ENCODE measurements at regions not wholly inside any gene's neighbourhood (a gene's known extent, or its start where the extent isn't known, plus 50 kb on each side); places are given as distances from the start of the nearest gene placed in this dataset.

DNA sequence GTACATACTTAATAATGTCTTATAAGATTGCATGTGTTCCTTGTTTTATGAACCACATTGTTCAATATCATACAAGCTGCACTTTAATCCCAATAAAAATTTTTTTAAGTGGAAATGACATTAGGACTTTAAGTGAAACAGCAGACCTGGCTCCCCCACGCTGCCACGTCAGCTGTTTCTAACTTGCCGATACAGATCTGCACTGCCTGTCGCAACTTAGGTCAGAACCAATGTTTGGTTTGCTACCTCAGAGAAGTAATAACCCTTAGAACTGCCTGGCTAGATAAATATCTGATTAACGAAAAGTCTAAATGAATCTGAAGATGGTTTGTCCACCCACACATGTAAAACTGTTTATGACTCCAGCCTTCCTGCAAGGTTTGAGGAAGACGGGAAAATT is 327.5 kb upstream of the DACH1 start:
- DNase-seq: no peak
- POLR2A ChIA-PET (ENCODE audit: partially characterized antibody): no interaction called here
- Mint-ChIP-seq H3K27ac (no peak overlapping the region), H3K4me1 (no peaks in the 10 kb centered on the region), H3K4me3 (no peak overlapping the region), H3K27me3 (no peaks in the 10 kb centered on the region), H3K9me3 (peaks cover 0 to 3% (median 0%) of the 10 kb centered on the region in 8 donors), H3K36me3 (no peaks in the 10 kb centered on the region)
- CTCF ChIA-PET (ENCODE audit: partially characterized antibody): interaction anchor here (1.1 kb wide), 1 partner anchor 11 kb away, joined by 3 read pairs; no protein-coding TSS in a partner anchor
- no peaks in the 10 kb centered on the region for H3K36me3 ChIP-seq (ENCODE audit: insufficient read depth, low read length)
- no peaks in the 10 kb centered on the region for H3K27me3 ChIP-seq (ENCODE audit: insufficient read depth, low read length)
- H3K4me3 ChIP-seq (ENCODE audit: low read length in 2 of 2): no peak overlapping the region
- no peaks in the 10 kb centered on the region for H3K4me1 ChIP-seq (ENCODE audit: insufficient read depth, low read length)
- no peak overlapping the region for H3K27ac ChIP-seq (ENCODE audit: low read depth, low read length)
- H3K9me3 ChIP-seq (ENCODE audit: control insufficient read depth in 1 of 2, low read length in 2 of 2): no peaks in the 10 kb centered on the region
- intact Hi-C loops (cut with micrococcal nuclease): no loop called here

DNA sequence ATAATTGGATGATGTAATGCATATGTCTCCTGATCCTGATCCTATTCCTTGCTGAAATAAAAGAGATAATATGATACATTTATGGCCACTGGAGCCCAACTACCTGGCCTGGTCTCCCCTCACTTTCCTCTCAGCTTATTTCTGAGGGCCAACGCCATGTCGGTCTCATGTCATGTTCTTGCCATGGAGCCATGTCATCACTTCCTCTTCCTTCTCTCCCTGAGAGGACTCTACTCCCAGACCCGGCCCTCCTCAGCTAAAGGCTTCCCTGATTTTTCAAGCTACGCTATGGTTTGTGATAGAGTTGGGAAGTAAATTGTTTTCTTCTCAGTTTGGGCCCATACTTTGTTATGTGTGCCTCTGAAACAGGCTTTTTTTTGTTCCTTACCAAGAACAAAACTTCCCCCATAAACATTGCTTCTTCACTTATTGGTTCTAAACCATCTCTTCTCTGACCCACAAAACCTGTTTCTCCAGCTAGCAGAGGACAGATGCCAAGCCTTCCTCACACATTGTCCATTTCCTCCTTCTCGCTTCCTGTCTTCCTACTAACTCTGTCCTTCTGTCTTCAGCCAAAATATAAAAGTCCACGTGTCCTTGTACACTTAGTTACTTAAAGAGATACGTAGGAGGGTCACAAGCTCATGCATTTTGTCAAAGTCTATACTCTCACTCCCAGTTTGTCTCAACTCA is 319.9 kb upstream of the DACH1 start:
- Histone ChIP-seq H3K27me3 (ENCODE audit: insufficient read depth, low read length) (no peaks in the 10 kb centered on the region), H3K36me3 (ENCODE audit: insufficient read depth, low read length) (no peaks in the 10 kb centered on the region), H3K27ac (ENCODE audit: low read depth, low read length) (no peak overlapping the region), H3K9me3 (ENCODE audit: control insufficient read depth in 1 of 2, low read length in 2 of 2) (no peaks in the 10 kb centered on the region), H3K4me1 (ENCODE audit: insufficient read depth, low read length) (no peaks in the 10 kb centered on the region), H3K4me3 (ENCODE audit: low read length in 2 of 2) (no peak overlapping the region)
- intact Hi-C loops (cut with micrococcal nuclease): no loop called here
- no peak overlapping the region for H3K27ac Mint-ChIP-seq
- CTCF ChIA-PET (ENCODE audit: partially characterized antibody): no interaction called here
- H3K36me3 Mint-ChIP-seq: no peaks in the 10 kb centered on the region
- peaks cover 0 to 10% (median 3%) of the 10 kb centered on the region in 8 donors for H3K9me3 Mint-ChIP-seq
- POLR2A ChIA-PET (ENCODE audit: partially characterized antibody): no interaction called here
- no peak for DNase-seq
- H3K4me3 Mint-ChIP-seq: no peak overlapping the region
- no peaks in the 10 kb centered on the region for H3K27me3 Mint-ChIP-seq
- no peaks in the 10 kb centered on the region for H3K4me1 Mint-ChIP-seq

DNA sequence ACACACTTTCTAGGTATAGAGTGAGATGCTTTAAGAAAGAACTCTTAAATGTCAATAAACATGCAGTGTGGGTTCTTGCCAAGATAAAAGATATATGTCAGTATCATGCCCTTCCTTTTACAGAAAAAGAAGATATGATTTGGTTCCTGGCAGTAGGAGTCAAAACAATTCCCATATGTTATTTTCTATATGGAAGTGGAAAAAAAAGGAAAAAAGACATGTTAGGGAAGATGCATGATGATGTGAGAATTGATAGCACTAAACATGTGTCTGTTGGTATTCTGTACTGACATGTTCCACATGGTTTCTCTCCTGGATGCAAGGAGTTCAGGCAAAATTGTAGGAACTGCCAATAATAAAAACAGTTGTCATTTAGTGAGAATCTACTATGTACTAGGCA is 318.8 kb upstream of the DACH1 start:
- ChIA-PET CTCF (ENCODE audit: partially characterized antibody) (no interaction called here), POLR2A (ENCODE audit: partially characterized antibody) (no interaction called here)
- no peaks in the 10 kb centered on the region for H3K36me3 ChIP-seq (ENCODE audit: insufficient read depth, low read length)
- no peaks in the 10 kb centered on the region for H3K4me1 Mint-ChIP-seq
- no peaks in the 10 kb centered on the region for H3K27me3 Mint-ChIP-seq
- H3K9me3 Mint-ChIP-seq: peaks cover 0 to 10% (median 3%) of the 10 kb centered on the region in 8 donors
- H3K4me3 ChIP-seq (ENCODE audit: low read length in 2 of 2): no peak overlapping the region
- no peaks in the 10 kb centered on the region for H3K36me3 Mint-ChIP-seq
- no peak overlapping the region for H3K27ac Mint-ChIP-seq
- no peaks in the 10 kb centered on the region for H3K4me1 ChIP-seq (ENCODE audit: insufficient read depth, low read length)
- H3K27me3 ChIP-seq (ENCODE audit: insufficient read depth, low read length): no peaks in the 10 kb centered on the region
- H3K27ac ChIP-seq (ENCODE audit: low read depth, low read length): no peak overlapping the region
- H3K9me3 ChIP-seq (ENCODE audit: control insufficient read depth in 1 of 2, low read length in 2 of 2): no peaks in the 10 kb centered on the region
- intact Hi-C loops (cut with micrococcal nuclease): no loop called here
- DNase-seq: no peak
- no peak overlapping the region for H3K4me3 Mint-ChIP-seq

DNA sequence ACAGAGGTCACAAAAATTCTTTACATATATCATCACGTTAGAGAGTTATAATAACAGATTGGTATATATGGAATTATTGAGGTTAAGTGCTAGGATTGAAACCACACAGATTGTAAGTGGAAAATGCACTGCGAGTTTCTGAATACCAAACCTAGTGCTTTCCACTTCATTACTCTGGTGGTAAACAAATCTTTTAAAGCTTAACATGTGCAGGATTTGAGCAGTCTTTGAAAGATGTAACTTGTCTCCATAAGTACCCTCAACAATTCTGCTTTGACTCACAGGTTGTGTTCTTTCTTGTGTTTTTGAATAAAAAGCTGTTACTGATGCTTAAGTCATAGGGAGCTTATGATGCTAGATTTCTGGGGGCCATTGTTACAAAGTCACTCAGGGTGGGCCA is 314.7 kb upstream of the DACH1 start:
- Mint-ChIP-seq H3K36me3 (no peaks in the 10 kb centered on the region), H3K9me3 (peaks cover 0 to 7% (median 1%) of the 10 kb centered on the region in 8 donors), H3K27me3 (no peaks in the 10 kb centered on the region), H3K27ac (no peak overlapping the region), H3K4me1 (no peaks in the 10 kb centered on the region), H3K4me3 (no peak overlapping the region)
- DNase-seq: no peak
- no peaks in the 10 kb centered on the region for H3K27me3 ChIP-seq (ENCODE audit: insufficient read depth, low read length)
- CTCF ChIA-PET (ENCODE audit: partially characterized antibody): no interaction called here
- POLR2A ChIA-PET (ENCODE audit: partially characterized antibody): no interaction called here
- no peak overlapping the region for H3K4me3 ChIP-seq (ENCODE audit: low read length in 2 of 2)
- H3K4me1 ChIP-seq (ENCODE audit: insufficient read depth, low read length): no peaks in the 10 kb centered on the region
- no peaks in the 10 kb centered on the region for H3K9me3 ChIP-seq (ENCODE audit: control insufficient read depth in 1 of 2, low read length in 2 of 2)
- intact Hi-C loops (cut with micrococcal nuclease): no loop called here
- H3K27ac ChIP-seq (ENCODE audit: low read depth, low read length): no peak overlapping the region
- H3K36me3 ChIP-seq (ENCODE audit: insufficient read depth, low read length): no peaks in the 10 kb centered on the region

DNA sequence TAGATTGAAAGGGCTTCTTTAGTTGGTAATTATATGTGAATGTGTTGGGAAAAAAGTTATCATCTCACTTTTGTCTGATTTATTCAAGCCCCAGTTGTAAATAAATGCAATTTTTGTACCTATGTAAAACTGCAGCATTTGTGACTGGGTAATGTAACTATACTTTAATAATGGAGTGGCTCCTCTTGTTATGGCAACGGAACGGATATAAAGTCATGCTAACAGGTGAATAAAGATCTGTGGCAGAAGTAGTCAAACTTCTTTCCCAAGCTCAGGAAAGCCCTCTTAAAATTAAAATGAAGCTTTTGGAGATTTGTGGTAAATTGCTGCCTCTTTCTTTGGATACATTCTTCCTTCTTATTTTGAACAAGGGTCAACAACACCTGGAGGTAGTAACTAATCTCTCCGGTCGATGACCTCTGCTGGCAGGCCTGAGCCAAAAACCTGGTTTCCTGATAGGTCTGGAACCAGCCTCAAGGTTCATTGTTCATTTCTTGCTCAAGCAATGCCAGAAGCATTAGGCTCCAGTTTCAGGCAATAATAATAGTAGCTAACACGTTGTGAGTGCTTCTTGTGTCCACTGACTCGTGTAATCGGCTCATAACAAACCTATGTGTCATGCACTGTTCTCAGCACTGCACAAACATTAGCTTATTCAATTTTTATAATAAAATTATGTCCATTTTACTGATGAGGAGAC is 313.4 kb upstream of the DACH1 start:
- Mint-ChIP-seq H3K9me3 (peaks cover 0 to 7% (median 2%) of the 10 kb centered on the region in 8 donors), H3K4me3 (no peak overlapping the region), H3K4me1 (no peaks in the 10 kb centered on the region), H3K36me3 (no peaks in the 10 kb centered on the region), H3K27me3 (no peaks in the 10 kb centered on the region), H3K27ac (no peak overlapping the region)
- no peak overlapping the region for H3K4me3 ChIP-seq (ENCODE audit: low read length in 2 of 2)
- CTCF ChIA-PET (ENCODE audit: partially characterized antibody): no interaction called here
- H3K36me3 ChIP-seq (ENCODE audit: insufficient read depth, low read length): no peaks in the 10 kb centered on the region
- POLR2A ChIA-PET (ENCODE audit: partially characterized antibody): no interaction called here
- DNase-seq: no peak
- H3K4me1 ChIP-seq (ENCODE audit: insufficient read depth, low read length): no peaks in the 10 kb centered on the region
- H3K27ac ChIP-seq (ENCODE audit: low read depth, low read length): no peak overlapping the region
- H3K27me3 ChIP-seq (ENCODE audit: insufficient read depth, low read length): no peaks in the 10 kb centered on the region
- intact Hi-C loops (cut with micrococcal nuclease): no loop called here
- H3K9me3 ChIP-seq (ENCODE audit: control insufficient read depth in 1 of 2, low read length in 2 of 2): no peaks in the 10 kb centered on the region

DNA sequence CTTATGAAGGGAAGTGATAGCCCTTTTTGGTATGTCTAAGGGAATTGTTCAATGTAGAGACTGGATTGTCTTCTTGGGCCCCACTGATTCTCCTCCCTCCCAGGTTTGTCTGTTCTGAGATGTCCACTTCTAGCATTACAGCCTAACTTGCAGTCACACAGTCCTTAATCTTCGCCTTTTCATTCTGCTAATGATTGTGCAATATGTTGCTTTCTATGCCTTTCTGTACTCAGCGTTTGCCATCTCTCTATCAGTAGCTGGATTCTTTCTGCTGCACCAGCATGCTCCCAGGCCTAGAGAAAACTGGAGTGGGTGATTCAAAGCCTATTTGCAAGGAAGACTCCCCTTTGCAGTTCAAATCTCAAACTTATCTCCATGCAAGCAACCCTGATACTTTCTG is 307.5 kb upstream of the DACH1 start:
- no peak overlapping the region for H3K4me3 ChIP-seq (ENCODE audit: low read length in 2 of 2)
- H3K4me1 Mint-ChIP-seq: no peaks in the 10 kb centered on the region
- no peaks in the 10 kb centered on the region for H3K9me3 ChIP-seq (ENCODE audit: control insufficient read depth in 1 of 2, low read length in 2 of 2)
- intact Hi-C loops (cut with micrococcal nuclease): no loop called here
- POLR2A ChIA-PET (ENCODE audit: partially characterized antibody): no interaction called here
- CTCF ChIA-PET (ENCODE audit: partially characterized antibody): no interaction called here
- H3K9me3 Mint-ChIP-seq: peaks cover 0 to 2% (median under 1%) of the 10 kb centered on the region in 8 donors
- no peaks in the 10 kb centered on the region for H3K27me3 ChIP-seq (ENCODE audit: insufficient read depth, low read length)
- H3K36me3 ChIP-seq (ENCODE audit: insufficient read depth, low read length): no peaks in the 10 kb centered on the region
- no peaks in the 10 kb centered on the region for H3K4me1 ChIP-seq (ENCODE audit: insufficient read depth, low read length)
- H3K36me3 Mint-ChIP-seq: no peaks in the 10 kb centered on the region
- no peak for DNase-seq
- H3K27me3 Mint-ChIP-seq: no peaks in the 10 kb centered on the region
- no peak overlapping the region for H3K27ac Mint-ChIP-seq
- H3K4me3 Mint-ChIP-seq: no peak overlapping the region
- no peak overlapping the region for H3K27ac ChIP-seq (ENCODE audit: low read depth, low read length)

DNA sequence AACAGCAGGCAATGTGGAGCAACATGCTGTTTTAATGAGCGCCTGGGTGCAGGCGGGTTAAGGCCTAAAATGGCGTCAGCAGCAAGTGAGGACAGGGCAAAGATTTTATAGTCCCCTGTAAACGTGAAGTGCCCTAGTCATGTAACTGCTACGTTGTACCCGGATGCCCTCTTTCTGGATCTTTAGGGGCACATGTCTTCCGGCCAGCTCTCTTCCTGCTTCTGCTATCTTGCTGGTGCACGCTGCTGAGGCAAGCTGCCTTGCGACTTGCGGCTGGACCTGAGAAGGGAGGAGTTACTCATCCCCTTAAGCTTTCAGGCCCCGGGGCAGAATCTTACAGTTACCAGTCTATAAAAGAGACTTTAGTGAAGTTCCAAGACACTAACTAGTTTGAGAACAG is 303.6 kb upstream of the DACH1 start:
- no peaks in the 10 kb centered on the region for H3K27me3 ChIP-seq (ENCODE audit: insufficient read depth, low read length)
- no peak overlapping the region for H3K27ac ChIP-seq (ENCODE audit: low read depth, low read length)
- Mint-ChIP-seq H3K4me1 (no peaks in the 10 kb centered on the region), H3K27me3 (no peaks in the 10 kb centered on the region), H3K9me3 (peaks cover 0 to 8% (median 2%) of the 10 kb centered on the region in 8 donors), H3K36me3 (no peaks in the 10 kb centered on the region), H3K4me3 (no peak overlapping the region), H3K27ac (no peak overlapping the region)
- DNase-seq: no peak
- no peak overlapping the region for H3K4me3 ChIP-seq (ENCODE audit: low read length in 2 of 2)
- no peaks in the 10 kb centered on the region for H3K36me3 ChIP-seq (ENCODE audit: insufficient read depth, low read length)
- ChIA-PET CTCF (ENCODE audit: partially characterized antibody) (no interaction called here), POLR2A (ENCODE audit: partially characterized antibody) (no interaction called here)
- intact Hi-C loops (cut with micrococcal nuclease): no loop called here
- no peaks in the 10 kb centered on the region for H3K4me1 ChIP-seq (ENCODE audit: insufficient read depth, low read length)
- H3K9me3 ChIP-seq (ENCODE audit: control insufficient read depth in 1 of 2, low read length in 2 of 2): peaks cover 0 to 4% of the 10 kb centered on the region in 2 donors

Data from CD4-positive, alpha-beta memory T cell (primary cell).